H9 (cell line): ENCODE measurements at regions not wholly inside any gene's neighbourhood (a gene's known extent, or its start where the extent isn't known, plus 50 kb on each side); places are given as distances from the start of the nearest gene placed in this dataset.

ENCODE experiments used
- DNase-seq: peaks from one replicate; pipeline ENCODE4 v3.0.0-alpha.2; 2017
- H2AFZ ChIP-seq: one replicate; pipeline ENCODE4 v1.6.1; 2013; ENCODE audit warnings: mild to moderate bottlenecking, low read length, control low read depth, moderate library complexity
- H2AK5ac ChIP-seq: 2 replicates; pipeline ENCODE4 v1.6.1; 2013; ENCODE audit warnings: low read length, control low read depth, mixed read lengths; ENCODE audit not compliant: insufficient read length
- H2BK120ac ChIP-seq: one replicate; pipeline ENCODE4 v1.6.1; 2013; ENCODE audit warnings: low read depth, mild to moderate bottlenecking, low read length, control low read depth, inconsistent platforms; ENCODE audit not compliant: poor library complexity, severe bottlenecking
- H2BK12ac ChIP-seq: 2 replicates; pipeline ENCODE4 v1.6.1; 2013; ENCODE audit warnings: low read length, control low read depth, mixed read lengths, low read depth; ENCODE audit not compliant: insufficient read length
- H2BK15ac ChIP-seq: 2 replicates; pipeline ENCODE4 v1.6.1; 2013; ENCODE audit warnings: low read depth, low read length, control low read depth
- H2BK20ac ChIP-seq: one replicate; pipeline ENCODE4 v1.6.1; 2013; ENCODE audit warnings: low read depth, mild to moderate bottlenecking, low read length, control low read depth, inconsistent platforms; ENCODE audit not compliant: poor library complexity, severe bottlenecking
- H2BK5ac ChIP-seq: 2 replicates; pipeline ENCODE4 v1.6.1; 2013; ENCODE audit warnings: low read length, control low read depth, mixed read lengths; ENCODE audit not compliant: insufficient read length
- H3K14ac ChIP-seq: 2 replicates; pipeline ENCODE4 v1.6.1; 2013; ENCODE audit warnings: low read length, control low read depth; ENCODE audit not compliant: insufficient read depth
- H3K18ac ChIP-seq: 2 replicates; pipeline ENCODE4 v1.6.1; 2013; ENCODE audit warnings: low read depth, mild to moderate bottlenecking, mixed read lengths, low read length, control low read depth; ENCODE audit not compliant: insufficient read length
- H3K23ac ChIP-seq: 2 replicates; pipeline ENCODE4 v1.6.1; 2013; ENCODE audit warnings: low read length, control low read depth, mixed read lengths, low read depth; ENCODE audit not compliant: insufficient read length
- H3K23me2 ChIP-seq: 2 replicates; pipeline ENCODE4 v1.6.1; 2013; ENCODE audit warnings: low read depth, mild to moderate bottlenecking, mixed read lengths, low read length, control low read depth; ENCODE audit not compliant: insufficient read length, poor library complexity, severe bottlenecking
- H3K27ac ChIP-seq: 2 replicates; pipeline ENCODE4 v1.5.1; 2013; ENCODE audit warnings: low read length, control low read depth, mixed read lengths, low read depth; ENCODE audit not compliant: insufficient read length
- H3K27me3 ChIP-seq: 2 replicates; pipeline ENCODE4 v1.6.1; 2013; ENCODE audit warnings: low read length, control low read depth, inconsistent platforms; ENCODE audit not compliant: insufficient read depth
- H3K4ac ChIP-seq: 2 replicates; pipeline ENCODE4 v1.6.1; 2013; ENCODE audit warnings: low read depth, mild to moderate bottlenecking, control low read depth, inconsistent platforms, low read length, moderate library complexity
- H3K4me1 ChIP-seq: 2 replicates; pipeline ENCODE4 v1.6.1; 2013; ENCODE audit warnings: low read length, control low read depth, inconsistent platforms; ENCODE audit not compliant: insufficient read depth
- H3K4me2 ChIP-seq: 2 replicates; pipeline ENCODE4 v1.6.1; 2013; ENCODE audit warnings: low read length, control low read depth, mixed read lengths; ENCODE audit not compliant: insufficient read length, insufficient read depth
- H3K56ac ChIP-seq: 2 replicates; pipeline ENCODE4 v1.6.1; 2013; ENCODE audit warnings: low read depth, mild to moderate bottlenecking, mixed read lengths, low read length, control low read depth; ENCODE audit not compliant: insufficient read length
- H3K79me1 ChIP-seq: 2 replicates; pipeline ENCODE4 v1.6.1; 2013; ENCODE audit warnings: low read depth, mild to moderate bottlenecking, moderate library complexity, low read length, control low read depth, inconsistent platforms; ENCODE audit not compliant: insufficient read depth, poor library complexity, severe bottlenecking
- H3K79me2 ChIP-seq: 2 replicates; pipeline ENCODE4 v1.6.1; 2013; ENCODE audit warnings: low read length, control low read depth, inconsistent platforms; ENCODE audit not compliant: insufficient read depth
- H3K9ac ChIP-seq: 2 replicates; pipeline ENCODE4 v1.6.1; 2013; ENCODE audit warnings: low read length, control low read depth, mixed read lengths; ENCODE audit not compliant: insufficient read length; ENCODE audit errors: extremely low read depth
- H3K9me3 ChIP-seq: one replicate; pipeline ENCODE4 v1.6.1; 2013; ENCODE audit warnings: low read depth, low read length, inconsistent platforms; ENCODE audit not compliant: control insufficient read depth
- H3T11ph ChIP-seq: one replicate; pipeline ENCODE4 v1.6.1; 2013; ENCODE audit warnings: mild to moderate bottlenecking, low read length, control low read depth, inconsistent platforms
- H4K20me1 ChIP-seq: one replicate; pipeline ENCODE4 v1.6.1; 2013; ENCODE audit not compliant: control insufficient read depth, insufficient read length, insufficient read depth
- H4K5ac ChIP-seq: 2 replicates; pipeline ENCODE4 v1.6.1; 2013; ENCODE audit warnings: low read depth, mild to moderate bottlenecking, mixed read lengths, low read length, control low read depth; ENCODE audit not compliant: insufficient read length
- H4K8ac ChIP-seq: replicated peaks from 2 replicates; pipeline ENCODE4 v1.6.1; 2013; ENCODE audit warnings: low read length, control low read depth, mixed read lengths, low read depth; ENCODE audit not compliant: insufficient read length
- H4K91ac ChIP-seq: 2 replicates; pipeline ENCODE4 v1.6.1; 2013; ENCODE audit warnings: low read depth, mild to moderate bottlenecking, moderate library complexity, mixed read lengths, low read length, control low read depth; ENCODE audit not compliant: insufficient read length
- H3K27ac Mint-ChIP-seq, 3 experiments: 2 replicates in 2 of 3; 3 replicates in 1 of 3; pipeline ENCODE4 v1.8.0; 2020 to 2021; ENCODE audit warnings: mixed read lengths in 3 of 3, mild to moderate bottlenecking in 1 of 3, moderate library complexity in 1 of 3
- H3K27me3 Mint-ChIP-seq: 2 replicates; pipeline ENCODE4 v1.8.0; 2021; ENCODE audit warnings: low read depth, mild to moderate bottlenecking, moderate library complexity, mixed read lengths
- H3K36me3 Mint-ChIP-seq, 3 experiments: 2 replicates in 2 of 3; 3 replicates in 1 of 3; pipeline ENCODE4 v1.8.0; 2020 to 2021; ENCODE audit warnings: low read depth in 3 of 3, mixed read lengths in 3 of 3; ENCODE audit not compliant: insufficient read depth in 1 of 3
- H3K4me1 Mint-ChIP-seq, 2 experiments: 2 replicates each; pipeline ENCODE4 v1.8.0; 2020; ENCODE audit warnings: mixed read lengths in 2 of 2
- H3K4me3 Mint-ChIP-seq, 2 experiments: 2 replicates in 1 of 2; 3 replicates in 1 of 2; pipeline ENCODE4 v1.8.0; 2020 to 2021; ENCODE audit warnings: mild to moderate bottlenecking in 2 of 2, mixed read lengths in 2 of 2, moderate library complexity in 1 of 2
- H3K9me3 Mint-ChIP-seq, 2 experiments: 2 replicates in 1 of 2; 3 replicates in 1 of 2; pipeline ENCODE4 v1.8.0; 2020; ENCODE audit warnings: mild to moderate bottlenecking in 2 of 2, mixed read lengths in 2 of 2, moderate library complexity in 1 of 2
- WGBS: extraction: QIAGEN DNeasy Blood & Tissue Kit; methylation state at CpG from one replicate; pipeline ENCODE4 v1.1.7; 2013; ENCODE audit warnings: missing lambda C conversion rate, low lambda C conversion rate, mixed read lengths; ENCODE audit not compliant: insufficient read length; ENCODE audit errors: extremely low coverage; 5-methylcytosine and 5-hydroxymethylcytosine counted together
- TF ChIP-seq, protein P1 (sequence below): fragments of 200-600 bp; sonication (generic); conservative IDR thresholded peaks from 3 replicates; pipeline ENCODE4 v1.8.0; 2021; ENCODE audit warnings: antibody characterized with exemption, mild to moderate bottlenecking

DNA sequence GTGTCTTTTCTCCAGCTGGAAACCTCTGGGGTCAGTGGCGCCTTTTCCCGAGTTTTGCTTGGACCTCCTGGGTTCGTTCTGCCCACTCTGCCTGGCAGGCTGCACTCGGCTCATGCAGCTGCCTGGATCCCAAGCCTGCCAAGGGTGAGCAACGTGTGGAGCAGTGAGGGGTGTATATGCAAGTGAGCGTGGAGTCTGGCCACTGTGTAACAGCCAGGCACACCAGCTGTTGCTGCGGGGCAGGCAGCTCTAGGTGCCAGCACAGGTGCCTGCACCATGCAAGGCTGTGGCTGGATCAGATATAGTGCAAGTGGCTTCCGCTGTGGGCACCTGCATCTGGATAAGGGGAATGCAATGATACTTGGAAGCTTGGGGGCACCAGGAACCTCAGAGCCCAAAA lies 699.4 kb downstream of the SLITRK1 start:
- peak; percentile 22 for DNase-seq
- H3T11ph ChIP-seq: no peak overlapping the region
- no peak overlapping the region for H2AK5ac ChIP-seq
- H3K23ac ChIP-seq: no peak overlapping the region
- H3K9me3 ChIP-seq: no peaks in the 10 kb centered on the region
- H4K91ac ChIP-seq: no peak overlapping the region
- Mint-ChIP-seq H3K4me3 (no peak overlapping the region), H3K9me3 (peaks cover 13 to 14% of the 10 kb centered on the region in 2 experiments), H3K27me3 (no peaks in the 10 kb centered on the region), H3K27ac (no peak overlapping the region; a peak in 1 of 7 replicates), H3K4me1 (peaks cover 0 to 3% of the 10 kb centered on the region in 2 experiments; a peak in 1 of 4 replicates), H3K36me3 (peaks cover 4 to 7% (median 5%) of the 10 kb centered on the region in 3 experiments)
- H3K79me1 ChIP-seq: no peaks in the 10 kb centered on the region
- no peaks in the 10 kb centered on the region for H4K20me1 ChIP-seq
- no peaks in the 10 kb centered on the region for H3K79me2 ChIP-seq
- no peak overlapping the region for H3K9ac ChIP-seq
- no CpG with 5 or more reads among the region's 8 CpGs for WGBS
- no peak overlapping the region for H2BK20ac ChIP-seq
- no peak overlapping the region for H3K4me2 ChIP-seq
- no peak overlapping the region for H4K5ac ChIP-seq
- no peak overlapping the region for H2AFZ ChIP-seq
- no peak overlapping the region for H3K27ac ChIP-seq
- H3K14ac ChIP-seq: no peak overlapping the region
- H2BK15ac ChIP-seq: no peak overlapping the region
- TF ChIP-seq, protein P1, sequence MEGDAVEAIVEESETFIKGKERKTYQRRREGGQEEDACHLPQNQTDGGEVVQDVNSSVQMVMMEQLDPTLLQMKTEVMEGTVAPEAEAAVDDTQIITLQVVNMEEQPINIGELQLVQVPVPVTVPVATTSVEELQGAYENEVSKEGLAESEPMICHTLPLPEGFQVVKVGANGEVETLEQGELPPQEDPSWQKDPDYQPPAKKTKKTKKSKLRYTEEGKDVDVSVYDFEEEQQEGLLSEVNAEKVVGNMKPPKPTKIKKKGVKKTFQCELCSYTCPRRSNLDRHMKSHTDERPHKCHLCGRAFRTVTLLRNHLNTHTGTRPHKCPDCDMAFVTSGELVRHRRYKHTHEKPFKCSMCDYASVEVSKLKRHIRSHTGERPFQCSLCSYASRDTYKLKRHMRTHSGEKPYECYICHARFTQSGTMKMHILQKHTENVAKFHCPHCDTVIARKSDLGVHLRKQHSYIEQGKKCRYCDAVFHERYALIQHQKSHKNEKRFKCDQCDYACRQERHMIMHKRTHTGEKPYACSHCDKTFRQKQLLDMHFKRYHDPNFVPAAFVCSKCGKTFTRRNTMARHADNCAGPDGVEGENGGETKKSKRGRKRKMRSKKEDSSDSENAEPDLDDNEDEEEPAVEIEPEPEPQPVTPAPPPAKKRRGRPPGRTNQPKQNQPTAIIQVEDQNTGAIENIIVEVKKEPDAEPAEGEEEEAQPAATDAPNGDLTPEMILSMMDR: no peak
- H3K27me3 ChIP-seq: no peaks in the 10 kb centered on the region
- no peak overlapping the region for H2BK12ac ChIP-seq
- no peaks in the 10 kb centered on the region for H3K4me1 ChIP-seq
- no peak overlapping the region for H2BK5ac ChIP-seq
- H3K23me2 ChIP-seq: no peaks in the 10 kb centered on the region
- H2BK120ac ChIP-seq: no peak overlapping the region
- H4K8ac ChIP-seq: no peak overlapping the region
- H3K56ac ChIP-seq: no peak overlapping the region
- H3K18ac ChIP-seq: no peak overlapping the region
- no peak overlapping the region for H3K4ac ChIP-seq
